ENCODE measurements at regions not wholly inside any gene's neighbourhood (a gene's known extent, or its start where the extent isn't known, plus 50 kb on each side); places are given as distances from the start of the nearest gene placed in this dataset.
A peak's percentile ranks its signal among the peaks of the same experiment; 100 is the strongest.
"Not testable (repeated sequence)": the region's sequence is repeated elsewhere in the genome, so short reads cannot be mapped to it uniquely, and the experiment has no call there.

DNA sequence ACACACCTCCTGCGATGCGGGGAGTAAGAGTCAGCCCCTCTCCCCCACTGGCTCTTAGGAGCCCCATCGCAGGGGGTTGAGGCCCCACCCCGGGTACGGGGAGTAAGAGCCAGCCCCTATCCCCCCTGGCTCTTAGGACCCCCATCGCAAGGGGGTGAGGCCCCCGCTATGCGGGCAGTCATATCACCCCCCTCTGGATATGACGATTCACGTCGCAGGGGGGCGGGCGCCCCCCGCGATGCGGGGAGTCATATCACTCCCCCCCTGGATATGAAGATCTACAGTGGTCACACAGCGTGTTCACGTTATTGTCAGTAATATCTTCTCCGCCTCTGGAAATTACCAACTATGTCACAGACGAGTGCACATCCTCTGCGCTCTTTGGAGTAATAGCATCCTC is 61.1 kb downstream of the DEFB131A start:
- not testable (repeated sequence) for DNase-seq

DNA sequence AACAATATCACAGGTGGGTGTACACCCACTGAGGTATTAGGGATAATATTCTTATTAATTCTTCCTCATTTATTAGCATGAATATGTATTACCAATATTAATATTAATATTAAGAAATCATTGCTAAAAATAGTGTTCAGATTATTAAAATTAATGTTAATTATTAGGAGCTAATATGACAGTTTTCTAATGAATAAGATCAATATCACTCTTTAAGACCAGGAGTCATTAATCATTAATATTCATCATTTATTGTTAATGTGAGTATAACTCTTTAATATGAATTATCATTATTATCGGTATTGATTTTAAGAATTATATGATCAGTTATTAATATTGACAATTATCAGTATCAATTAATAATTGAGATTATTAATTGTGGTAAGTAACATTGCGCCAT is 62.5 kb downstream of the DEFB131A start:
- not testable (repeated sequence) for DNase-seq

DNA sequence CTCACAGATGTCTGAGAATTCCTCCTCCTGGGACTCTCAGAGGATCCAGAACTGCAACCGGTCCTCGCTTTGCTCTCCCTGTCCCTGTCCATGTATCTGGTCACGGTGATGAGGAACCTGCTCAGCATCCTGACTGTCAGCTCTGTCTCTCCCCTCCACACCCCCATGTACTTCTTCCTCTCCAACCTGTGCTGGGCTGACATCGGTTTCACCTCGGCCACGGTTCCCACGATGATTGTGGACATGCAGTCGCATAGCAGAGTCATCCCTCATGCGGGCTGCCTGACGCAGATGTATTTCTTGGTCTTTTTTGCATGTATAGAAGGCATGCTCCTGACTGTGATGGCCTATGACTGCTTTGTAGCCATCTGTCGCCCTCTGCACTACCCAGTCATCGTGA is 68.7 kb downstream of the DEFB131A start:
- DNase-seq = not testable (repeated sequence)

DNA sequence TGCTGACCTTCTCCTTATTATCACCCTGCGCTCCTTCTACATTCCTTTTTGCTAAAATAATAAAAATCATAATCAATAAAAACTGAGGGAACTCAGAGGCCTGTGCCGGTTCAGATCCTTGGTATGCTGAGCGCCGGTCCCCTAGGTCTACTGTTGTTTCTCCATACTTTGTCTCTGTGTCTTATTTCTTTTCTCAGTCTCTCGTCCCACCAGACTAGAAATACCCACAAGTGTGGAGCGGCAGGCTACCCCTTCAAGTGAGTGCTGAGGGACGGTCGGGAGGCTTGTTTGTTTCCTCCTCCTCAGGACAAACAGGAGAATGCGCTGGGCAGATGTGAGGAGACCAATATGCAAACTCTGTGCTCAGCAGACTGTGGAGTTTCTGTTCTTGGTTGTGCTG is 75.4 kb downstream of the DEFB131A start:
- DNase-seq = not testable (repeated sequence)

DNA sequence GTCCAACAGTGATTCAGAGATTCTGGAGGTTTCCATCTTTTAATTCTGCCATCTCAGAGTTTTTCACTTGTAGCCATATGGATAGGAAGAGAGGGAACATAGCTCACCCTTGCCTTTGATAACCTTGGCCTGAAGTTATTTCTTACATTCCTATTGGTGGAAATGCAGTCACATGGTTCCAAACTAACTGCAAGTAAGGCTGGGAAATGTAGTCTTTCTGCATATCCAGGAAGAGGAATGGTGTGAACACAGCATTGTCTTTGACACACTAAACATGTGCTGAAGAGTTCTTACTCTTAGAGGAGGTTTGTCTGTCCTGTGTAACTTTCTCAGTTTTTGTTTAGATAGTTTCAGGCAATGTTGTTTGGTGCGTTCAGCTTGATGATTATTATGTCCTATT is 78.7 kb downstream of the DEFB131A start:
- not testable (repeated sequence) for DNase-seq

DNA sequence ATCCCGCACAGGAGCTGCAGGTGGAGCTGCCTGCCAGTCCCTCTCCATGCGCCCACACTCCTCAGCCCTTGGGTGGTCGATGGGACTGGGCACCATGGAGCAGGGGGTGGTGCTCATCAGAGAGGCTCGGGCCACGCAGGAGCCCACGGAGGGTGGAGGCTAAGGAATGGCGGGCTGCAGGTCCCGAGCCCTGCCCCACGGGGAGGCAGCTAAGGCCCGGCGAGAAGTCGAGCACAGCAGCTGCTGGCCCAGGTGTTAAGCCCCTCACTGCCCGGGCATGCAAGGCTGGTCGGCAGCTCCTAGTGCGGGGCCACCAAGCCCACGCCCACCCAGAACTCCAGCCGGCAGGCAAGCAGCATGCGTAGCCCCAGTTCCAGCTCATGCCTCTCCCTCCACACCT is 80.2 kb downstream of the DEFB131A start:
- not testable (repeated sequence) for DNase-seq

DNA sequence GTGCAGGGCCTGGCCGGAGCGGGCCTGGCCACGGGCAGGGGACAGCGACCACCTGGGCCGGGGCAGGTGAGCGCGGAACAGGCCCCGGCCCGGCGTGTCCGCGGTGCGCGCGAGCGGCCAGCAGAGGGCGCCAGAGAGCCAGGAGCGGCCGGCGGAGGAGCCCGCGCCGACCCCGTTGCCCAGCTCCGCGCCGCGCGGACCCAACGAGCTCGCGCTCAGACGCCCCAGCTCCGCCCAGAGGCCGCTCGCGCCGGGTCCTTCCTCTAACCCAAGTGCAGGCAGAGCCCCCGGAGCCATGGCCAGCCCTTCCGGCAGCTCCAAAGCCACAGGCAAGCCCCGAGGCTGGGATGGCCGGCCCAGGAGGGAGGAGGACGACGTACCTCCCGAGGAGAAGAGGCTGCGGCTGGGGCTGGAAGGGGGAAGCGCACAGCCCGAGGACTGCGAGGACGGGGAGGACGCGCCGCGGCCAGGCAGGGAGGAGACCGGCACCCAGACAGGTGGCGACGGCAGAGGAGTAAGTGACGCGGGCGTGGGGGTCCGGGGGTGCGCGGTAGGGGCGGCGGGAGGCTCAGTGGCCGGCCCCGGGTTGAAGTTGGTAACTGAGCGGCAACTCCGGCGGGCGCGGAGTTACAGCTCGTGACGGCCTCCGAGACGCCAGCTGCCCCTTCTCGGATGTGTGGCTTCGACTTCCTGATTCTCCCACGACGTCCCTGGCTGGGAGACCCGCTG is 88.1 kb downstream of the DEFB131A start:
- DNase-seq = peak; percentile 71

DNA sequence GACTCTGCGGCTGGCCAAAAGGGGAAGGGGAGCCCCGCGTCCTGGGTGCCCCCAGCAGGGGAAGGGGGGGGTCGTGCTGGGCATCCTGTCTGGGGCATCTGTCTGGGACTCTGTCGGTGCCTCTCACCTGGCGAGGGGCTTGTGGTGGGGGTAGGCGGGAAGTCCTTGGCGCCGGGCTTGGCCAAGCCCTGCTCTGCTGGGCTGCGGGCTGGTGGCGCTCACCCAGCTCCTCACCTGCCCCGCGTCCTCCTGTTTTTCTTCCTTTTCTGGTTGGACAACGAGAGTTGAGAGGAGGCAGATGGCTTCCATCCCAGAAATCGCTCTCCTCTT is 88.6 kb downstream of the DEFB131A start:
- DNase-seq = not testable (repeated sequence)

DNA sequence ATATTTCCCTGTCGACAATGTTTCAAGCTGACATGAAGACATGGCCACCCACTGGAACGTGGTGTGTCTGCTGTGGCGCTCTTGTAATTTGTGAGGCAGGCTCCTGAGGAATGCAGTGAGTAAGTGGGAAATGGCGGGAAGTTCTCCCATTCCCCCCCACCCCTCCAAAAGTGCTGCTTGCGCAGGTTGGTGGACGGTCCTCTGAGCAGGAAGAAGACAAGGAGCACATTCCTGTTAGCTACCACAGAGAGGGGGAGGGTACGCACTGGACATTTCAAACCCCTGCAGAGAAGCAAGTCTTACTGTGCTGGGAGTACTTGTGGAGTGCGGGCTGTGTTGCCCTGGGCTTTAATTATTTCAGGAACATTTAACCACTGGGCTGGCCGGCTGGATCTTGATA is 92.9 kb downstream of the DEFB131A start:
- not testable (repeated sequence) for DNase-seq

DNA sequence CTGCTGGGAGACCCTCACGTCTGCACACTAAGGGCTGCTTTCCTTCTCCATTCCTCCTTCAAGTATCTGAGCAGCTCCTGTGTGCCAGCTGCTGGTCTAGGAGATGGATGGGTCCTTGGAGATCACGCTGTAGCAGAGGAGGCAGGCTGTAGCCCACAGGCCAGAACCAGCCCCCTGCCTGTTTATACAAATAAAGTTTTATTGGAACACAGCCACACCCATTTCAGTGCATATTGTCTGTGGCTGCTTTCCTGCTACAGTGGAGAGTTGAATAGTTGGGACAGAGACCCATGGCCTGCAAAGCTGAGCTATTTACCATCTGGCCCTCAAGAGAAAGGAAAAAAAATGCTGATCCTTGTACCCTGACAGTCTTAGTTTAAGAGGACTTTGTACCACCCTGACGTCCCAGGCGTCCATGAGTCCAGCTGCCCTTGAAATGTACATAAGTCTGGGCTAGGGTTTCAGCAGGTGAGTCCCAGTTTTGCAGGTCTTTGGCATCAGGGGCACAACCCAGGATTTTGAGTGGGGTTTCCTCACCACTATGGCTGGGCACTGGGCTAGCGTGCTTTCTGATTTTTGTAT is 95.8 kb downstream of the DEFB131A start:
- not testable (repeated sequence) for DNase-seq

DNA sequence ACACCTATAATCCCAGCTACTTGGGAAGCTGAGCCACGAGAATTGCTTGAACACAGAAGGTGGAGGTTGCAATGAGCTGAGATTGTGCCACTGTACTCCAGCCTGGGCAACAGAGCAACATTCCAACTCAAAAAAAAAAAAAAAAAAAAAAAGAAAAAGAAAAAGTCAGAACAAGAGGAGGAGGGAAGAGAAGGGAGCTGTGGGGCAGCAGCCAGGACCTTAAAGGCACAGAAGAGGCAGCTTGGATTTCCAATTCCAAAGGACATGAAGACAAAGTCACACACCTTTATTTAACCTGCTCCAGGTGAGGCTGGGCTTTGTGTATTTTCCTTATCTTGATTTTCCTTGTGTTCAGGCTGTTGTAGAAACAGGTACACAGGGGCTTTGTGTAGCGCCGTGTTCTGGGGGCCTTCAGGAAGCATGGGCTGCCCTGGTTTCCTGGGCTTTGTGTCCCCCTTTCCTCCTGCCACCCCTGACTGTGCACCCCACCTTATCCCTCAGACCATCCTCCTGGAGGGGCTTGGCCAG is 97.2 kb downstream of the DEFB131A start:
- DNase-seq = not testable (repeated sequence)

DNA sequence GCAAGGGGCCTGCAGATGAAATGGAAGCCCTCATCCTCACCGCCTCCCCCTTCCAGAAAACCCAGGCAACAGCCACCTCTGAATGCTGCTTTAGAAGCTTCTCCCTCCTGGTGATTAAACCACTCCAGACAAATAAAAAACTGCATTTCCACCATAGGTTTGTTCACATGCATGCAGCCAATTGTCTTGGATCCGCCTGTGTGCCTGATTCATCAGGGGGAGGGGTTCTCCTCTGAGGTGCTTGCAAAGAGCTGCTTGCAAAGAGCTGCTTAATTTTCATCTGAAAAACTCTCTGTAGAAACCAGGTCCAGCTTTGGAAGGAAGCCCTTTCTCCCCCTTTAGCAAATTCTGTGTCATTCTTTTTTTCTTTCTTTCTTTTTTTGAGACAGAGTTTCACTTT is 100.6 kb downstream of the DEFB131A start:
- not testable (repeated sequence) for DNase-seq

DNA sequence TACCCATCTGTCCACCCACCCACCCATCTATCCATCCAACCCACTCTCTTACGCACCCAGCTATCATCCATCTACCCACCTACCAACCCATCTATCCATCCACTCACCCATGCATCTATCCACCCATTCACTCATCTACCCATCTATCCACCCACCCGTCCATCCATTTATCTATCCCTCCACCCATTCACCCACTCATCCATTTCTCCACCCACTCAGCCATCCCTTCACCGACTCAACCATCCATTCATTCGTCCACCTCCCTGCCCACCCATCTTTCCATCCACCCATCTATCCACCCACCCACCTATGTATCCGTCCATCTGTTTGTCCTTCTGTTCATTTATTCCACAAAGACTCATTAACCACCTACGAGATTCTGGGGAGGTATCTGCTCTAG is 103.3 kb downstream of the DEFB131A start:
- DNase-seq = not testable (repeated sequence)

DNA sequence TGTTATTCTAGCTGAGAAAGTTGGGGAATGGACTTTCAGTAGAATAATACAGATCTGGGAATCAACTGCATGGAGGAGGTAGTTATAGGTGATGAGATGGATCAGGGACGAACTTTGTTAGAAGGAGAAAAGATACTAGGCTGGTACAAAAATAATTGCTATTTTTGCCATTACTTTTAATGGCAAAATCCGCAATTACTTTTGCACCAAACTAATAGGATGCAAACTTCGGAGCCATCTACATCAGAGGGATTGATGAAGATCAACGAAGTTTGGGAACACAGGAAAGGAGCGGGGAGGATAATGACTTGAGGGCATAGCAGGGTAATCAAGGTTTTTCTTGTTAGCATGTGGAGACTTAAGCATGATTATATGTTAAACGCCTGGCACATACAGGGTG is 111.9 kb downstream of the DEFB131A start:
- DNase-seq = not testable (repeated sequence)

DNA sequence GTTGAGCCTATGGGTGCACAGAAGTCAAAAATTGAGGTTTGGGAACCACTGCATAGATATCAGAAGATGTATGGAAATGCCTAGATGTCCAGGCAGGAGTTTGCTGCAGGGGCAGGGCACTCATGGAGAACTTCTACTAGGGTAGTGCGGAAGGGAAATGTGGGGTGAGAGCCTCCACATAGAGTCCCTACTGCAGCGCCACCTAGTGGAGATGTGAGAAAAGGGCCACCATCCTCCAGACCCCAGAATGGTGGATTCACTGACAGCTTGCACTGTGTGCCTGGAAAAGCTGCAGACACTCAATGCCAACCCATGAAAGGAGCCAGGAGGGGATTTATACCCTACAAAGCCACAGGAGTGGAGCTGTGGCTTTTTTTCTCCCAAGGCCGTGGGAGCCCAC is 133.7 kb downstream of the DEFB131A start:
- DNase-seq = not testable (repeated sequence)

DNA sequence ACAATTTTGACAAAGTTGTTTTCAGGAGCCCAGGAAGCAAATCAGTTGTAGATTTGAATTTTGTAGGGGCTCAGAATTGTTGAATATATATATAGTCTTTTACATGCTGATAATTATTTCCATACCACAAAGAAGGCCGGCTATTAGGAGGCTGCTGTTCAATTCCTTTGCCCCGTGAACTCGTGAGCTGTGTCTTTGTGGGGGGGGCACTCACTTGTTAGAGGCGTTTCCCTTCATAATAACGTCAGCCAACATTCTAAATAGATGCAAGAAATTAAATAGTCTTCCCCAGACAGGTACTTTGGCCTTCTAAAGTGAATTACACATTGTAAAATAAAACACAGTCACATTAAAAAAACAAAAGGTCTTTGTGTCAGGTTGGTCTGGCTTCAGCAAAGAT is 138.7 kb downstream of the DEFB131A start:
- not testable (repeated sequence) for DNase-seq

DNA sequence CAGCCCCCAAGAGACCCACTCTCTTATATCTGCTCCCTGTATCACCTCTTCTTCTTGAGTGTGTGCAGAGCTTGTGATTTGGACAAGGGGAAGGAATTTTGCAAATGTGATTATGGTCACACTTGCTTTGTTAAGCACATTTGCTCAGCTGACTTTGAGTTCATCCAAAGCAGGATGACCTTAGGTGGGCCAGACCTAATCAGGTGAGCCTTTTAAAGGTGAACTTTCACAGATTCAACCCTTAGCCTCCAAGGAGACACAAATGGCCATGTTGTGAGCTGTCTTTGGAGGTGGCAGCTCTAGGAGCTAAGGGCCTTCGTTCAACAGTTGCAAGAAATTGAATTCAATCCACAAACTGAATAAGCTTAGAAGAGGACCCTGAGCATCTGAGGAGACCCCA is 147.8 kb downstream of the DEFB131A start:
- DNase-seq = no peak

DNA sequence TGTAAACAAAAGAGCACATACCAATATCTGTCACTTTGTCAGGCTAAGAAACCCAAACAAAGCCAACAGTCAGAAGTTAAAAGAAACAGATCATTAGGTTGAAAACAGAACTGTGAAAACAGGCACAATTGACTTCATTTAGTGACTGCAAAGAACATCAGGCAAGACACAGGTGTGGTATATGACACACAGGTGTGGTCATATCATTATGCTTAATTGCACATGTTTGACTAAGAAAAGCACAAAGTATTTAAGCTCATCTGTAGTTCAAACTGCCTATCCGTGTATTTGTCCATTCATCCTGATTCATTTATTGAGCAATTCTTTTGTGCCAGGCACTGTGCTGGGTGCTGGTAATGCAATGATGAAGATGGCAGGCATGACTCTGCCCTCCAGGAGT is 150.7 kb downstream of the DEFB131A start:
- no peak for DNase-seq

DNA sequence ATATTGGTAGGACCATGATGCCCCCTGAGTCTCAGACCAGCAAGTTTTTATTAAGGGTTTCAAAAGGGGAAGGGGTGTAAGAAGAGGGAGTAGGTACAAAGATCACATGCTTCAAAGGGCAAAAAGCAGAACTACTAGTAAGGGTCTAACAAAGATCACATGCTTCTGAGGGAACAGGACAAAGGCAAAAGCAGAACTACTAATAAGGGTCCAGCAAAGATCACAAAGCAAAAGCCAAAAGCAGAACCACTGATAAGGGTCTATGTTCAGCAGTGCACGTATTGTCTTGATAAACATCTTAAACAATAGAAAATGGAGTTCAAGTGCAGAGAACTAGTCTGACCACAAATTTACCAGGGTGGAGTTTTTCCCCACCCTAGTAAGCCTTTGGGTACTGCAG is 151.3 kb downstream of the DEFB131A start:
- not testable (repeated sequence) for DNase-seq

DNA sequence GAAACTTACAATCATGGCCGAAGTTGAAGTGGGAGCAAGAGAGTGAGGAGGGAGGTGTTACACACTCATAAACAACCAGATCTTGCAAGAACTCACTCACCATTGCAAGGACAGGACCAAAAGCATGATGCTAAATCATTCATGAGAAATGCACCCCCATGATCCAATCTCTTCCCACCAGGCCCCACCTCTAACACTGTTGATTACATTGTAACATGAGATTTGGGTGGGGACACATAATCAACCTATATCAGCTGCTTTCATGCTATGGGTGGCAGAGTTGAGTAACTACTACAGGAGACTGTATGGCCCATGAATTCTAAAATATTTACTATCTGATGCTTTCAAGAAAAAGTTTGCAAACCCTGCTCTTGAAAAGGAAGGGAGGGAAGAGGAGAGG is 155.1 kb downstream of the DEFB131A start:
- no peak for DNase-seq

DNA sequence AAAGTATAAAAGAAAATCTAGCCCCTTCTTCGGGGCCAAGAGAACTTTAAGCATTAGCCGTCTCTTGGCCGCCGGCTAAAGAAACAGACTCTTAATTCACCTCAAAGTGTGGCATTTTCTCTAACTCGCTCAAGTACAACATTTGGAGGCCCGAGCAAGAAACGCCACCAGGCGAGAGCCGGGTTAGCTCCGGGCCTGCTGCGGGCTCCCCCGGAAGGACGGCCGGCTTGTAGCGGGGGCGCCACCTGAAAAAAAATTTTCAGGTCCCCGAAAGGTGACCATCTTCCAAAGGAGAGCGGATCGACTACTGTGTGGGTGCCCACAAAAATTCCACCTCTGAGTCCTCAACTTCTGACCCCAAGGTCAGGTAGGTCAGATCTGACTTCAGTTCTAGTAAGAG is 156.0 kb downstream of the DEFB131A start:
- no peak for DNase-seq

DNA sequence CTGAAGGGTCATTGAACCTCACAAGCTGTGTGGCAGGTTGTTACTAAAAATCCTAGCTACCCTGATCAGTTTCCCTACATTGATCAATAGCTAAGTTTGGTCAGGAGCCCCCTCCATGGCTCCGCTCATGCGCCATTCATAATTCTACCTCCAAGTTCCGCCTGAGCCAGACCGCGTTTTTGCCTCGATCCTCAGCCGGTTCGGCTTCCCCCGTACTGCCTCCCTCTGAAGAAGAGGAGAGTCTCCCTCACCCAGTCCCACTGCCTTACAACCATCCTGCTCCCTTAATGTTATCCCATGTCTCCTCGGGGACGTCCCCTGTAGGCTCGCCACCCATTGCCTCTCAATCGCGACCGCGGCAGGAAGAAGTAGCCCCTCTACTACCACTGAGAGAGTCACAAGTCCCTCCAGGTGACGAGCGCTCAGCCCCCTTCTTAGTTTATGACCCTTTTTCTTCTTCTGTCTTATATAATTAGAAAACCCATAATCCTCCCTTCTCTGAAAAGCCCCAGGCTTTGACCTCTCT is 158.2 kb downstream of the DEFB131A start:
- no peak for DNase-seq

DNA sequence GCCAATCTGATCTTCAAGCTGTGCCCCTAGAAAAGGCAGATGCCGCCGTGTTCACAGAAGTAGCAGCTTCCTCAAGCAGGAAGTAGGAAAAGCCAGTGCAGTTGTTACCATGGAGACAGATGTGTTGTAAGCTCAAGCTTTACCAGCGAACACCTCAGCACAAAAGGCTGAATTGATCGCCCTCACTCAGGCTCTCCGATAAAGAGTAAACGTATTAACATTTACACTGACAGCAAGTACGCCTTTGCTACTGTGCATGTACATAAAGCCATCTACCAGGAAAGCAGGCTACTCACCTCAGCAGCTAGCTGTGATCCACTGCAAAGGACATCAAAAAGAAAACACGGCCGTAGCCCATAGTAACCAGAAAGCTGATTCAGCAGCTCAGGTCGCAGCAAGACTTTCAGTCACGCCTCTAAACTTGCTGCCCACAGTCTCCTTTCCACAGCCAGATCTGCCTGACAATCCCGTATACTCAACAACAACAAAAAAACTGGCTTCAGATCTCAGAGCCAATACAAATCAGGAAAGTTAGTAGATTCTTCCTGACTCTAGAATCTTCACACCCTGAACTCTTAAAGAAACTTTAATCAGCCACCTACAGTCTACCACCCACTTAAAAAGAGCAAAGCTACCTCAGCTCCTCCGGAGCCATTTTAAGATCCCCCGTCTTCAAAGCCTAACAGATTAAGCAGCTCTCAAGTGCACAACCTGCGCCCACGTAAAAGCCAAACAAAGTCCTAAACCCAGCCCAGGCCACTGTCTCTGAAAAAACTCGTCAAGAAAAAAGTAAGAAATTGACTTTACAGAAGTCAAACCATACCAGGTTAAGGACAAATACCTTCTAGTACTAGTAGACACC is 160.0 kb downstream of the DEFB131A start:
- peak; percentile 6 for DNase-seq

DNA sequence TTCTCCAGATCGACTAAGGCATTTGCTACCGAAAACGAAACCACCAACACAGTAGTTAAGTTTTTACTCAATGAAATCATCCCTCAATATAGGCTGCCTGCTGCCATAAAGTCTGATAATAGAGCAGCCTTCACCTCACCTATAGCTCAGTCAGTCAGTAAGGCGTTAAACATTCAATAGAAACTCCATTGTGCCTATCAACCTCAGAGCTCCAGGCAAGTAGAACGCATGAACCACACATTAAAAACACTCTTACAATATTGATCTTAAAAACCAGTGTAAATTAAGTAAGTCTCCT is 160.6 kb downstream of the DEFB131A start:
- DNase-seq = not testable (repeated sequence)
